ENCODE measurements at regions not wholly inside any gene's neighbourhood (a gene's known extent, or its start where the extent isn't known, plus 50 kb on each side); places are given as distances from the start of the nearest gene placed in this dataset.

DNA sequence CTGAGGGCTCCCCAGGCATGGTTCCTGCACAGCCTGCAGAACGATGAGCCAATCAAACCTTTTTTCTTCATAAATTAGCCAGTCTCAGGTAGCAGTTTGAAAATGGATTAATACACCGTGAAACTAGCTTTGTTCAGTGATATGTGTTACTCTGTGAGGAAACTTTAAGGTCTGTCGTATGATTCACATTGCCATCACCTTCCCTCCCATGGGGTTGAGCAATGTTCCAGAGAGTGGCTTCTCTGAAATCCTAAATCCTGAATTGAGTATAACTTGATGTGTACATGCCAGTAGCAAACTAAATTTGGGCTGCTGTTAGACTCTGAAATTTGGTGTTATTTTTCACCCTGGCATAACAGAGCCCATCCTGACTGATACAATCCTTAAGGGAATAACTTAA lies 866.4 kb upstream of the C9orf72 start:
- no peak overlapping the region for H3K4me3 ChIP-seq
- 85 to 87% methylated on average over 3 of the region's 3 CpGs for WGBS, 2 donors
- DNase-seq (no peak), ATAC-seq (no peak)
- H3K9me3 ChIP-seq, result peaks cover 0 to 35% (median 0%) of the 10 kb centered on the region in 11 donors
- intact Hi-C loops (cut with DNase I), result no loop called here
- no peak overlapping the region for H3K27ac ChIP-seq
- no peaks in the 10 kb centered on the region for H3K4me1 ChIP-seq
- TF ChIP-seq CTCF (IDR thresholded peaks at IDR 0.05), result no peak
- H3K36me3 ChIP-seq, result no peaks in the 10 kb centered on the region
- H3K27me3 ChIP-seq, result no peaks in the 10 kb centered on the region

- TF ChIP-seq CTCF (IDR thresholded peaks at IDR 0.05), result no peak
- H3K27me3 ChIP-seq, result no peaks in the 10 kb centered on the region
- H3K4me3 ChIP-seq, result no peak overlapping the region
- H3K36me3 ChIP-seq, result no peaks in the 10 kb centered on the region
- 76 to 77% methylated on average over 4 of the region's 4 CpGs for WGBS, 2 donors
- no peaks in the 10 kb centered on the region for H3K4me1 ChIP-seq
- DNase-seq, result no peak
- no peak for ATAC-seq
- H3K27ac ChIP-seq, result no peak overlapping the region
- intact Hi-C loops (cut with DNase I), result no loop called here
- H3K9me3 ChIP-seq, result peaks cover 0 to 30% (median 0%) of the 10 kb centered on the region in 11 donors
Measured at GRCh38 chr9:28443461-28443860, 870.2 kb upstream of the C9orf72 start.

DNA sequence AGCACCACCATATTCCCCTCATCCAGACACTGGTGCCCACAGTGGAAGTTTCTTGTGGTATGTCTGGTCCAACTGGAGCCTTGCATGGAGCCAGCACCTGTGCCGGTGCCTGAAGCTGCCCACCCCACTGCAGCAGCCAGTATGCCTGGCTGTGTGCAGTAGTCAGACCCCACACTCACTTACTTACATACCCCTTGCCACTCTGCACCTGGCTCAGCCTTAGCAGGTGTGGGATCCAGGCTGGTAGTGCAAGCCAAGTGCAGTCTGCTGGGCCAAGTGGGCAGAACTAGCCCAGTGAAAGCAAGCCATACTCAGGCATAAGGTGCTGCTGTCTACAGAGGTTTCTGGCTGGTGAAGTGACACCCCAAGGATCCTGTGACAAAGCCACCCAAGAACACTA lies 871.4 kb upstream of the C9orf72 start:
- DNase-seq (no peak), ATAC-seq (no peak)
- Histone ChIP-seq H3K9me3 (peaks cover 0 to 30% (median 0%) of the 10 kb centered on the region in 11 donors), H3K4me1 (no peaks in the 10 kb centered on the region), H3K27ac (no peak overlapping the region), H3K4me3 (no peak overlapping the region), H3K36me3 (no peaks in the 10 kb centered on the region), H3K27me3 (no peaks in the 10 kb centered on the region)
- TF ChIP-seq CTCF (IDR thresholded peaks at IDR 0.05), result no peak
- WGBS, 2 donors, result 93 to 100% methylated on average over 1 of the region's 1 CpG
- intact Hi-C loops (cut with DNase I), result no loop called here

DNA sequence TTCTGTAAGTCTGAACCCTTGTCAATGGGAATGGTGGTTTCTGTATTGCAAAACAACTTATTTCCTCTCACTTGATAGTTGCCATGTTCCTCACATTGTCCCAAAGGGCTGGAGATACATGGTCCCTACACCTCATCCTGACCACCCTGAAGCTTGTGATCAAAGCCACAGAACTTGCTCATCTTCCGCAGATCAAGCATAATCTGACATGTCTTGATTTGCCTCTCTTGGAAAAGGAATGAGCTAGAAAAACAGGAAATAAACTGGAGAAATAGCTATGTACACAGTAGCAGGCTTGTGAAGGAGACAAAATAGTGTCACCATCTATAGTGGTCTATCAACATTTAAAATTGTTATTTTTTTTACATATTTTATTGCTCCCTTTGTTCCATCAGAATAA lies 871.9 kb upstream of the C9orf72 start:
- Histone ChIP-seq H3K36me3 (no peaks in the 10 kb centered on the region), H3K9me3 (peaks cover 0 to 30% (median 0%) of the 10 kb centered on the region in 11 donors), H3K4me1 (no peaks in the 10 kb centered on the region), H3K27me3 (no peaks in the 10 kb centered on the region), H3K4me3 (no peak overlapping the region), H3K27ac (no peak overlapping the region)
- no peak for DNase-seq
- no peak for TF ChIP-seq CTCF (IDR thresholded peaks at IDR 0.05)
- 90 to 91% methylated on average over 1 of the region's 1 CpG for WGBS, 2 donors
- ATAC-seq, result no peak
- intact Hi-C loops (cut with DNase I), result no loop called here

- H3K4me1 ChIP-seq, result no peaks in the 10 kb centered on the region
- no peaks in the 10 kb centered on the region for H3K36me3 ChIP-seq
- no peak overlapping the region for H3K4me3 ChIP-seq
- no peaks in the 10 kb centered on the region for H3K9me3 ChIP-seq
- H3K27me3 ChIP-seq, result no peaks in the 10 kb centered on the region
- no peak for ATAC-seq
- intact Hi-C loops (cut with DNase I), result no loop called here
- H3K27ac ChIP-seq, result no peak overlapping the region
- DNase-seq, result no peak
- no peak for TF ChIP-seq CTCF (IDR thresholded peaks at IDR 0.05)
- WGBS, 2 donors, result 82 to 84% methylated on average over 2 of the region's 2 CpGs
Measured at GRCh38 chr9:28453918-28454317, 880.6 kb upstream of the C9orf72 start.
